ENCODE measurements at regions not wholly inside any gene's neighbourhood (a gene's known extent, or its start where the extent isn't known, plus 50 kb on each side); places are given as distances from the start of the nearest gene placed in this dataset.

GRCh38 chr11:19499026-19499669, 213.5 kb upstream of the NAV2 start:
- TF ChIP-seq CTCF (IDR thresholded peaks at IDR 0.05), result no peak
- intact Hi-C loops (cut with micrococcal nuclease), result no loop called here
- Histone ChIP-seq H3K4me1 (ENCODE audit: control insufficient read depth in 1 of 2, insufficient read depth in 2 of 2, low read length in 2 of 2) (no peaks in the 10 kb centered on the region), H3K9me3 (replicated peaks in 1 of 2; ENCODE audit: control insufficient read depth in 1 of 2, insufficient read depth in 1 of 2, low read length in 2 of 2) (no peaks in the 10 kb centered on the region), H3K9ac (ENCODE audit: insufficient read depth, low read length, poor library complexity, severe bottlenecking) (no peak overlapping the region), H3K4me2 (replicated peaks; ENCODE audit: extremely low read depth, low read length, poor library complexity, severe bottlenecking) (no peak overlapping the region), H2AFZ (ENCODE audit: insufficient read depth, low read depth, low read length, poor library complexity, severe bottlenecking) (no peak overlapping the region), H3K4me3 (replicated peaks in 1 of 3; ENCODE audit: low read depth in 2 of 3, low read length in 3 of 3) (no peak overlapping the region), H3K27me3 (ENCODE audit: control insufficient read depth in 2 of 2, insufficient read depth in 2 of 2, low read length in 2 of 2) (no peaks in the 10 kb centered on the region), H3K79me2 (ENCODE audit: insufficient read depth, low read length) (no peaks in the 10 kb centered on the region), H3K27ac (ENCODE audit: low read depth in 1 of 2, low read length in 2 of 2) (no peak overlapping the region), H4K20me1 (ENCODE audit: insufficient read depth, low read length) (no peaks in the 10 kb centered on the region), H3K36me3 (replicated peaks in 1 of 2; ENCODE audit: control insufficient read depth in 1 of 2, insufficient read depth in 2 of 2, low read length in 2 of 2) (no peaks in the 10 kb centered on the region)
- peaks cover 0 to 4% (median 2%) of the 10 kb centered on the region in 7 donors for H3K9me3 Mint-ChIP-seq
- no peaks in the 10 kb centered on the region for H3K36me3 Mint-ChIP-seq
- H3K4me1 Mint-ChIP-seq, result no peaks in the 10 kb centered on the region
- no peak for DNase-seq
- H3K27me3 Mint-ChIP-seq (ENCODE audit: low read depth in 3 of 3), result peaks cover 0 to 2% (median 0%) of the 10 kb centered on the region in 3 donors
- no peak overlapping the region for H3K27ac Mint-ChIP-seq
- 47% methylated on average over 2 of the region's 4 CpGs for WGBS (ENCODE audit: insufficient coverage)
- H3K4me3 Mint-ChIP-seq, result no peak overlapping the region

GRCh38 chr11:19493446-19494213, 219.0 kb upstream of the NAV2 start:
- no peaks in the 10 kb centered on the region for H3K36me3 Mint-ChIP-seq
- no peak overlapping the region for H3K27ac Mint-ChIP-seq
- no peak overlapping the region for H3K4me2 ChIP-seq (replicated peaks; ENCODE audit: extremely low read depth, low read length, poor library complexity, severe bottlenecking)
- no peak overlapping the region for H3K4me3 Mint-ChIP-seq
- H3K4me1 Mint-ChIP-seq, result no peaks in the 10 kb centered on the region
- DNase-seq, result no peak
- H4K20me1 ChIP-seq (ENCODE audit: insufficient read depth, low read length), result no peaks in the 10 kb centered on the region
- no peaks in the 10 kb centered on the region for H3K4me1 ChIP-seq (ENCODE audit: control insufficient read depth in 1 of 2, insufficient read depth in 2 of 2, low read length in 2 of 2)
- WGBS (ENCODE audit: insufficient coverage), result no CpG with 5 or more reads among the region's 4 CpGs
- TF ChIP-seq CTCF (IDR thresholded peaks at IDR 0.05), result no peak
- intact Hi-C loops (cut with micrococcal nuclease), result no loop called here
- H3K9me3 Mint-ChIP-seq, result peaks cover 0 to 4% (median 2%) of the 10 kb centered on the region in 7 donors
- no peak overlapping the region for H3K27ac ChIP-seq (ENCODE audit: low read depth in 1 of 2, low read length in 2 of 2)
- H3K27me3 Mint-ChIP-seq (ENCODE audit: low read depth in 3 of 3), result peaks cover 1 to 3% (median 2%) of the 10 kb centered on the region in 3 donors
- H3K27me3 ChIP-seq (ENCODE audit: control insufficient read depth in 2 of 2, insufficient read depth in 2 of 2, low read length in 2 of 2), result no peaks in the 10 kb centered on the region
- no peak overlapping the region for H2AFZ ChIP-seq (ENCODE audit: insufficient read depth, low read depth, low read length, poor library complexity, severe bottlenecking)
- no peaks in the 10 kb centered on the region for H3K9me3 ChIP-seq (replicated peaks in 1 of 2; ENCODE audit: control insufficient read depth in 1 of 2, insufficient read depth in 1 of 2, low read length in 2 of 2)
- H3K4me3 ChIP-seq (replicated peaks in 1 of 3; ENCODE audit: low read depth in 2 of 3, low read length in 3 of 3), result no peak overlapping the region
- H3K9ac ChIP-seq (ENCODE audit: insufficient read depth, low read length, poor library complexity, severe bottlenecking), result no peak overlapping the region
- no peaks in the 10 kb centered on the region for H3K79me2 ChIP-seq (ENCODE audit: insufficient read depth, low read length)
- H3K36me3 ChIP-seq (replicated peaks in 1 of 2; ENCODE audit: control insufficient read depth in 1 of 2, insufficient read depth in 2 of 2, low read length in 2 of 2), result no peaks in the 10 kb centered on the region
